HEK293 (cell line): ENCODE measurements at regions not wholly inside any gene's neighbourhood (a gene's known extent, or its start where the extent isn't known, plus 50 kb on each side); places are given as distances from the start of the nearest gene placed in this dataset.
A peak's percentile ranks its signal among the peaks of the same experiment; 100 is the strongest.
"Not testable (repeated sequence)": the region's sequence is repeated elsewhere in the genome, so short reads cannot be mapped to it uniquely, and the experiment has no call there.

Experiments
- CTCF ChIA-PET: fragments of 350-600 bp; formaldehyde crosslinking; extraction: SDS; loops from one replicate; lab custom pipeline; 2021; ENCODE audit warnings: antibody characterized with exemption; lab: Yijun Ruan, JAX
- POLR2A ChIA-PET: fragments of 300-600 bp; formaldehyde crosslinking; extraction: SDS; loops from one replicate; lab custom pipeline; 2020; ENCODE audit warnings: antibody characterized with exemption, inconsistent platforms; lab: Yijun Ruan, JAX
- H3K27ac ChIP-seq: fragments of 200-500 bp; sonication (Bioruptor generic); 2 replicates; pipeline ENCODE4 v1.5.1; 2014; ENCODE audit warnings: low read depth, low read length, control low read depth, inconsistent platforms; ENCODE audit errors: extremely low read depth
- H3K36me3 ChIP-seq, 2 experiments: fragments of 200-500 bp in 1 of 2; sonication (Bioruptor generic) in 1 of 2; 1 replicate in 1 of 2; 2 replicates in 1 of 2; pipeline ENCODE4 v1.5.1; 2014 to 2017; ENCODE audit warnings: inconsistent platforms in 2 of 2, low read length in 2 of 2; ENCODE audit not compliant: control insufficient read depth in 2 of 2, insufficient read depth in 1 of 2
- H3K4me1 ChIP-seq: fragments of 200-500 bp; sonication (Bioruptor generic); 2 replicates; pipeline ENCODE4 v1.5.1; 2014; ENCODE audit warnings: mild to moderate bottlenecking, low read length, inconsistent platforms; ENCODE audit not compliant: control insufficient read depth, insufficient read depth
- H3K4me3 ChIP-seq: 2 replicates; pipeline ENCODE4 v1.5.1; 2011; ENCODE audit warnings: low read depth, mild to moderate bottlenecking, control low read depth, low read length, moderate library complexity
- H3K9me3 ChIP-seq: fragments of 200-500 bp; sonication (Bioruptor generic); 2 replicates; pipeline ENCODE4 v1.5.1; 2014; ENCODE audit warnings: low read depth, low read length, inconsistent platforms; ENCODE audit not compliant: control insufficient read depth, insufficient read depth
- AEBP2 ChIP-seq: fragments of 450-650 bp; formaldehyde crosslinking; IDR thresholded peaks from 2 replicates; pipeline ENCODE4 v1.5.1; 2016; ENCODE audit warnings: missing biosample characterization, missing genetic modification characterization, borderline replicate concordance
- PRDM1 ChIP-seq: fragments of 450-650 bp; formaldehyde crosslinking; IDR thresholded peaks from 2 replicates; pipeline ENCODE4; 2016; ENCODE audit warnings: missing biosample characterization, missing genetic modification characterization
- SCRT1 ChIP-seq: fragments of 450-650 bp; formaldehyde crosslinking; IDR thresholded peaks from 2 replicates; pipeline ENCODE4 v1.5.1; 2016; ENCODE audit warnings: missing biosample characterization, missing genetic modification characterization, borderline replicate concordance
- SETDB1 ChIP-seq: IDR thresholded peaks from one replicate; pipeline ENCODE4 v1.6.1; 2017; ENCODE audit warnings: mild to moderate bottlenecking, low read length, moderate library complexity, mixed read lengths; ENCODE audit not compliant: insufficient read length
- ZBTB17 ChIP-seq: fragments of 450-650 bp; formaldehyde crosslinking; IDR thresholded peaks from 2 replicates; pipeline ENCODE4 v1.5.1; 2016; ENCODE audit warnings: missing biosample characterization, missing genetic modification characterization
- ZFP41 ChIP-seq: fragments of 450-650 bp; formaldehyde crosslinking; IDR thresholded peaks from 2 replicates; pipeline ENCODE4 v1.5.1; 2016; ENCODE audit warnings: missing biosample characterization, missing genetic modification characterization, borderline replicate concordance
- ZFP69B ChIP-seq: fragments of 450-650 bp; formaldehyde crosslinking; IDR thresholded peaks from 2 replicates; pipeline ENCODE4 v1.5.1; 2016; ENCODE audit warnings: missing biosample characterization, missing genetic modification characterization
- ZNF146 ChIP-seq: fragments of 450-650 bp; formaldehyde crosslinking; IDR thresholded peaks from 2 replicates; pipeline ENCODE4 v1.5.1; 2016; ENCODE audit warnings: missing biosample characterization, missing genetic modification characterization
- ZNF175 ChIP-seq: fragments of 450-650 bp; formaldehyde crosslinking; IDR thresholded peaks from 2 replicates; pipeline ENCODE4 v1.5.1; 2016; ENCODE audit warnings: missing biosample characterization, missing genetic modification characterization
- ZNF239 ChIP-seq: fragments of 450-650 bp; formaldehyde crosslinking; IDR thresholded peaks from 2 replicates; pipeline ENCODE4 v1.5.1; 2016; ENCODE audit warnings: missing biosample characterization, missing genetic modification characterization
- ZNF24 ChIP-seq: fragments of 450-650 bp; formaldehyde crosslinking; IDR thresholded peaks from 2 replicates; pipeline ENCODE4 v1.5.1; 2016; ENCODE audit warnings: missing biosample characterization, missing genetic modification characterization
- ZNF391 ChIP-seq: fragments of 450-650 bp; formaldehyde crosslinking; IDR thresholded peaks from 2 replicates; pipeline ENCODE4 v1.5.1; 2016; ENCODE audit warnings: low read depth, missing biosample characterization, missing genetic modification characterization, borderline replicate concordance
- ZNF394 ChIP-seq: fragments of 450-650 bp; formaldehyde crosslinking; IDR thresholded peaks from 2 replicates; pipeline ENCODE4 v1.5.1; 2016; ENCODE audit warnings: missing biosample characterization, missing genetic modification characterization, mild to moderate bottlenecking, moderate library complexity, borderline replicate concordance
- ZNF426 ChIP-seq: fragments of 450-650 bp; formaldehyde crosslinking; IDR thresholded peaks from 2 replicates; pipeline ENCODE4 v1.5.1; 2017; ENCODE audit warnings: missing biosample characterization, missing genetic modification characterization, mild to moderate bottlenecking, inconsistent platforms, moderate library complexity
- ZNF549 ChIP-seq: fragments of 450-650 bp; IDR thresholded peaks from 2 replicates; pipeline ENCODE4 v1.5.1; 2018; ENCODE audit warnings: missing biosample characterization, missing genetic modification characterization, mild to moderate bottlenecking, inconsistent platforms, moderate library complexity
- ZNF555 ChIP-seq: fragments of 450-650 bp; formaldehyde crosslinking; conservative IDR thresholded peaks from 2 replicates; pipeline ENCODE4 v1.5.1; 2017; ENCODE audit warnings: missing biosample characterization, mild to moderate bottlenecking, missing genetic modification characterization, inconsistent platforms
- ZNF645 ChIP-seq: fragments of 450-650 bp; formaldehyde crosslinking; IDR thresholded peaks from 2 replicates; pipeline ENCODE4; 2016; ENCODE audit warnings: missing biosample characterization, missing genetic modification characterization
- ZNF654 ChIP-seq: fragments of 450-650 bp; formaldehyde crosslinking; IDR thresholded peaks from 2 replicates; pipeline ENCODE4 v1.5.1; 2016; ENCODE audit warnings: low read depth, missing biosample characterization, missing genetic modification characterization
- ZSCAN16 ChIP-seq: fragments of 450-650 bp; formaldehyde crosslinking; IDR thresholded peaks from 2 replicates; pipeline ENCODE4 v1.5.1; 2016; ENCODE audit warnings: missing biosample characterization, missing genetic modification characterization
- ZSCAN23 ChIP-seq: fragments of 450-650 bp; formaldehyde crosslinking; IDR thresholded peaks from 2 replicates; pipeline ENCODE4 v1.5.1; 2016; ENCODE audit warnings: missing biosample characterization, missing genetic modification characterization
- TF ChIP-seq, protein P1 (sequence below): fragments of 450-650 bp; formaldehyde crosslinking; IDR thresholded peaks from 2 replicates; pipeline ENCODE4 v1.5.1; 2016; ENCODE audit warnings: missing biosample characterization, missing genetic modification characterization

GRCh38 chr6:6459963-6460362 is 128.6 kb upstream of the LY86 start:
- H3K4me1 ChIP-seq, H3K9me3 ChIP-seq, POLR2A ChIA-PET, H3K36me3 ChIP-seq, H3K4me3 ChIP-seq, H3K27ac ChIP-seq: not testable (repeated sequence)
- TF ChIP-seq ZNF146 (tag by site-specific recombination): peak; percentile 71
- CTCF ChIA-PET: interaction anchor here (0.6 to 1.7 kb wide), 4 partner anchors 13 to 561 kb away, joined by 3 to 7 read pairs (median 4); no protein-coding TSS in a partner anchor

GRCh38 chr6:6460416-6460815 is 128.1 kb upstream of the LY86 start:
- H3K27ac ChIP-seq: no peak overlapping the region
- H3K4me3 ChIP-seq: no peak overlapping the region
- no peaks in the 10 kb centered on the region for H3K4me1 ChIP-seq
- ChIA-PET POLR2A (no interaction called here), CTCF (interaction anchor here (1.2 to 1.6 kb wide), 2 partner anchors 12 to 34 kb away, joined by 3 to 7 read pairs; no protein-coding TSS in a partner anchor)
- H3K36me3 ChIP-seq: no peaks in the 10 kb centered on the region
- H3K9me3 ChIP-seq: no peaks in the 10 kb centered on the region
- TF ChIP-seq ZNF426 (tag by site-specific recombination) (no peak), ZFP69B (no peak), PRDM1 (tag by site-specific recombination) (no peak), ZNF175 (tag by site-specific recombination) (no peak), ZFP41 (tag by site-specific recombination) (no peak), ZBTB17 (no peak), ZNF24 (tag by site-specific recombination) (no peak), ZNF391 (tag by site-specific recombination) (no peak), SCRT1 (tag by site-specific recombination) (no peak), ZNF645 (no peak), ZSCAN16 (tag by site-specific recombination) (no peak), ZNF549 (tag by site-specific recombination) (no peak), ZNF654 (no peak), AEBP2 (no peak), ZNF239 (no peak), SETDB1 (no peak), ZSCAN23 (no peak), ZNF394 (tag by site-specific recombination) (no peak), ZNF555 (tag by site-specific recombination) (no peak)
- TF ChIP-seq, protein P1, sequence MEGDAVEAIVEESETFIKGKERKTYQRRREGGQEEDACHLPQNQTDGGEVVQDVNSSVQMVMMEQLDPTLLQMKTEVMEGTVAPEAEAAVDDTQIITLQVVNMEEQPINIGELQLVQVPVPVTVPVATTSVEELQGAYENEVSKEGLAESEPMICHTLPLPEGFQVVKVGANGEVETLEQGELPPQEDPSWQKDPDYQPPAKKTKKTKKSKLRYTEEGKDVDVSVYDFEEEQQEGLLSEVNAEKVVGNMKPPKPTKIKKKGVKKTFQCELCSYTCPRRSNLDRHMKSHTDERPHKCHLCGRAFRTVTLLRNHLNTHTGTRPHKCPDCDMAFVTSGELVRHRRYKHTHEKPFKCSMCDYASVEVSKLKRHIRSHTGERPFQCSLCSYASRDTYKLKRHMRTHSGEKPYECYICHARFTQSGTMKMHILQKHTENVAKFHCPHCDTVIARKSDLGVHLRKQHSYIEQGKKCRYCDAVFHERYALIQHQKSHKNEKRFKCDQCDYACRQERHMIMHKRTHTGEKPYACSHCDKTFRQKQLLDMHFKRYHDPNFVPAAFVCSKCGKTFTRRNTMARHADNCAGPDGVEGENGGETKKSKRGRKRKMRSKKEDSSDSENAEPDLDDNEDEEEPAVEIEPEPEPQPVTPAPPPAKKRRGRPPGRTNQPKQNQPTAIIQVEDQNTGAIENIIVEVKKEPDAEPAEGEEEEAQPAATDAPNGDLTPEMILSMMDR (tag by site-specific recombination): no peak
